GM12878 (cell line): ENCODE measurements at regions not wholly inside any gene's neighbourhood (a gene's known extent, or its start where the extent isn't known, plus 50 kb on each side); places are given as distances from the start of the nearest gene placed in this dataset.

Experiments used
- ATAC-seq: fragments of 200-7000 bp; cut with Tn5 transposase; 3 replicates; pipeline ENCODE4 v1.9.1; 2020; ENCODE audit warnings: mild to moderate bottlenecking, moderate library complexity
- BruUV-seq: library from RNA; stranded (reverse); fragments of 400-500 nt; replicated peaks from 2 replicates; lab custom pipeline; 2021; lab: Mats Ljungman, UMichigan
- CTCF ChIA-PET: fragments of 300-600 bp; sonication (Branson Sonifier 250); formaldehyde crosslinking; extraction: SDS; loops from one replicate; lab custom pipeline; 2021; ENCODE audit warnings: inconsistent platforms; lab: Yijun Ruan, JAX
- POLR2A ChIA-PET: fragments of 350-600 bp; formaldehyde crosslinking; extraction: SDS; loops from one replicate; lab custom pipeline; 2021; ENCODE audit warnings: inconsistent platforms; lab: Charles Lee
- RAD21 ChIA-PET: fragments of 300-600 bp; sonication (Branson Sonifier 250); formaldehyde crosslinking; loops from one replicate; lab custom pipeline; 2023; ENCODE audit warnings: antibody characterized with exemption; ENCODE audit not compliant: unreplicated experiment; lab: Charles Lee
- SMC1A ChIA-PET: fragments of 300-600 bp; sonication (Branson Sonifier 250); formaldehyde crosslinking; loops from one replicate; lab custom pipeline; 2023; ENCODE audit not compliant: unreplicated experiment, uncharacterized antibody; lab: Charles Lee
- DNase-seq: peaks from one replicate; pipeline ENCODE4 v3.0.0-alpha.2; 2011; ENCODE audit warnings: low read depth, low spot score
- FAIRE-seq: peaks from 3 replicates; lab custom pipeline; 2011; peaks lifted over from hg19 to GRCh38; lab: Jason Lieb, UNC
- H2AFZ ChIP-seq: 2 replicates; pipeline ENCODE4 v1.6.0; 2011; ENCODE audit warnings: low read depth, low read length, control low read depth; ENCODE audit not compliant: control insufficient read depth
- H3K27ac ChIP-seq: 2 replicates; pipeline ENCODE4 v1.5.1; 2011; ENCODE audit warnings: control low read depth; ENCODE audit not compliant: control insufficient read depth, insufficient read depth
- H3K27me3 ChIP-seq, 2 experiments: replicated peaks in 1 of 2; 2 replicates each; pipeline versions ENCODE4 v1.6.0 to v1.6.1; 2011; ENCODE audit warnings: low read length in 1 of 2; ENCODE audit not compliant: control insufficient read depth in 2 of 2, insufficient read depth in 2 of 2
- H3K36me3 ChIP-seq, 2 experiments: 2 replicates each; pipeline ENCODE4 v1.5.1; 2011; ENCODE audit warnings: low read length in 1 of 2; ENCODE audit not compliant: control insufficient read depth in 2 of 2, insufficient read depth in 2 of 2
- H3K4me1 ChIP-seq: 2 replicates; pipeline ENCODE4 v1.6.1; 2011; ENCODE audit warnings: mild to moderate bottlenecking, low read length, moderate library complexity, mixed read lengths; ENCODE audit not compliant: control insufficient read depth, insufficient read depth
- H3K4me2 ChIP-seq: 2 replicates; pipeline ENCODE4 v1.6.0; 2011; ENCODE audit warnings: control low read depth; ENCODE audit not compliant: control insufficient read depth, insufficient read depth
- H3K4me3 ChIP-seq: fragments of 200-600 bp; sonication (generic); 2 replicates; pipeline ENCODE4 v1.5.1; 2016
- H3K79me2 ChIP-seq: 2 replicates; pipeline ENCODE4 v1.6.0; 2011; ENCODE audit warnings: low read length; ENCODE audit not compliant: control insufficient read depth, insufficient read depth
- H3K9ac ChIP-seq: 2 replicates; pipeline ENCODE4 v1.8.0; 2011; ENCODE audit warnings: low read length, control low read depth, mixed read lengths; ENCODE audit not compliant: control insufficient read depth, insufficient read depth
- H3K9me3 ChIP-seq: replicated peaks from 3 replicates; pipeline ENCODE4 v1.5.1; 2011; ENCODE audit warnings: mild to moderate bottlenecking, low read length; ENCODE audit not compliant: control insufficient read depth, insufficient read depth
- H4K20me1 ChIP-seq: 2 replicates; pipeline ENCODE4 v1.6.0; 2011; ENCODE audit not compliant: control insufficient read depth, insufficient read depth
- BCL11A ChIP-seq: IDR thresholded peaks from 2 replicates; pipeline ENCODE4 v1.6.1; 2011; ENCODE audit warnings: low read depth, low read length
- BMI1 ChIP-seq: fragments of 450-650 bp; IDR thresholded peaks from 2 replicates; pipeline ENCODE4 v1.6.1; 2016; ENCODE audit warnings: mild to moderate bottlenecking, moderate library complexity, borderline replicate concordance
- BRCA1 ChIP-seq: IDR thresholded peaks from 2 replicates; pipeline ENCODE4 v1.6.1; 2011; ENCODE audit warnings: low read depth, low read length, improper control_type of control experiment
- CBX3 ChIP-seq: fragments of 200-600 bp; sonication (generic); IDR thresholded peaks from 2 replicates; pipeline ENCODE4 v1.6.1; 2016; ENCODE audit warnings: low read depth, borderline replicate concordance
- CBX5 ChIP-seq: sonication (generic); IDR thresholded peaks from 2 replicates; pipeline ENCODE4 v1.6.1; 2016; ENCODE audit warnings: low read depth, moderate library complexity, mild to moderate bottlenecking, inconsistent platforms
- CREB1 ChIP-seq: IDR thresholded peaks from 2 replicates; pipeline ENCODE4 v1.6.1; 2012; ENCODE audit warnings: low read depth, mild to moderate bottlenecking, inconsistent platforms
- EZH2 ChIP-seq: IDR thresholded peaks from 2 replicates; pipeline ENCODE4 v1.6.1; 2012; ENCODE audit warnings: low read depth, mild to moderate bottlenecking, control low read depth, inconsistent platforms, low read length, borderline replicate concordance; ENCODE audit not compliant: control insufficient read depth
- GATAD2B ChIP-seq: fragments of 450-650 bp; conservative IDR thresholded peaks from 2 replicates; pipeline ENCODE4 v1.6.1; 2017; ENCODE audit warnings: low read depth, mild to moderate bottlenecking, moderate library complexity
- HSF1 ChIP-seq: fragments of 150-350 bp; IDR thresholded peaks from 2 replicates; pipeline ENCODE4 v1.6.1; 2014; ENCODE audit warnings: mild to moderate bottlenecking, low read depth, low read length
- KAT2A ChIP-seq: conservative IDR thresholded peaks from 2 replicates; pipeline ENCODE4 v1.6.1; 2011; ENCODE audit warnings: low read depth, low read length; ENCODE audit not compliant: control insufficient read depth
- KLF5 ChIP-seq: fragments of 450-650 bp; IDR thresholded peaks from 2 replicates; pipeline ENCODE4 v1.6.1; 2014; ENCODE audit warnings: mild to moderate bottlenecking; ENCODE audit not compliant: partially characterized antibody
- MTA2 ChIP-seq: fragments of 450-650 bp; IDR thresholded peaks from 2 replicates; pipeline ENCODE4 v1.6.1; 2016; ENCODE audit warnings: low read depth, mild to moderate bottlenecking, moderate library complexity
- PAX8 ChIP-seq: fragments of 450-650 bp; IDR thresholded peaks from 2 replicates; pipeline ENCODE4 v1.6.1; 2017; ENCODE audit warnings: mild to moderate bottlenecking, moderate library complexity
- POLR2A ChIP-seq: IDR thresholded peaks from 2 replicates; pipeline ENCODE4 v1.6.1; 2011; ENCODE audit warnings: low read depth, mild to moderate bottlenecking, low read length
- POLR2AphosphoS2 ChIP-seq: IDR thresholded peaks from 2 replicates; pipeline ENCODE4 v1.6.1; 2011; ENCODE audit warnings: low read depth, mild to moderate bottlenecking, low read length, improper control_type of control experiment, moderate library complexity
- SMAD1 ChIP-seq: fragments of 450-650 bp; IDR thresholded peaks from 2 replicates; pipeline ENCODE4 v1.6.1; 2018; ENCODE audit warnings: mild to moderate bottlenecking, low read depth; ENCODE audit not compliant: partially characterized antibody
- SP1 ChIP-seq: IDR thresholded peaks from one replicate; pipeline ENCODE4 v1.6.1; 2011; ENCODE audit warnings: low read depth, low read length
- SREBF1 ChIP-seq: IDR thresholded peaks from 2 replicates; pipeline ENCODE4 v1.6.1; 2012; ENCODE audit warnings: mild to moderate bottlenecking, low read length
- WRNIP1 ChIP-seq: IDR thresholded peaks from 2 replicates; pipeline ENCODE4 v1.6.1; 2011; ENCODE audit warnings: low read depth, low read length, improper control_type of control experiment, borderline replicate concordance
- YY1 ChIP-seq: IDR thresholded peaks from 2 replicates; pipeline ENCODE4 v1.6.1; 2011; ENCODE audit warnings: low read depth, mild to moderate bottlenecking, low read length
- ZNF384 ChIP-seq: IDR thresholded peaks from 2 replicates; pipeline ENCODE4 v1.6.1; 2012; ENCODE audit warnings: low read depth, mild to moderate bottlenecking, low read length, improper control_type of control experiment, borderline replicate concordance
- ZZZ3 ChIP-seq: IDR thresholded peaks from 2 replicates; pipeline ENCODE4 v1.6.1; 2011; ENCODE audit warnings: low read depth; ENCODE audit not compliant: control insufficient read depth, insufficient read length
- WGBS: methylation state at CpG from one replicate; pipeline ENCODE4 v1.1.6; 2016; ENCODE audit warnings: low lambda C conversion rate; ENCODE audit not compliant: insufficient replicate concordance, insufficient coverage; ENCODE audit errors: missing lambda C conversion rate; 5-methylcytosine and 5-hydroxymethylcytosine counted together
- in situ Hi-C: fragments of 300-500 bp; cut with MboI; formaldehyde crosslinking; loops from 9 replicates; pipeline ENCODE4 v1.14.3; 2018; ENCODE audit warnings: mixed read lengths
- intact Hi-C: fragments of 100-400 bp; cut with micrococcal nuclease; formaldehyde crosslinking; loops from one replicate; pipeline ENCODE4 v1.14.2; 2022; ENCODE audit not compliant: unreplicated experiment

GRCh38 chr14:99093532-99094517 is 178.2 kb downstream of the BCL11B start:
- WGBS = 37% methylated on average over 17 of the region's 17 CpGs
- intact Hi-C loops = no loop called here
- CTCF ChIA-PET = no interaction called here

GRCh38 chr14:99094901-99095300 is 177.1 kb downstream of the BCL11B start:
- no peaks in the 10 kb centered on the region for H3K79me2 ChIP-seq
- H3K4me2 ChIP-seq = no peak overlapping the region
- no peaks in the 10 kb centered on the region for H3K36me3 ChIP-seq
- H3K4me3 ChIP-seq = no peak overlapping the region
- in situ Hi-C loops (no loop called here), intact Hi-C loops (no loop called here)
- POLR2A ChIA-PET = no interaction called here
- no peak overlapping the region for H2AFZ ChIP-seq
- H3K27me3 ChIP-seq = no peaks in the 10 kb centered on the region
- no peaks in the 10 kb centered on the region for H3K4me1 ChIP-seq
- H3K9me3 ChIP-seq = no peaks in the 10 kb centered on the region; the same call in 2 of the 3 replicates
- no TSS peak for BruUV-seq
- ATAC-seq (no peak), DNase-seq (no peak), FAIRE-seq (no peak)
- 60% methylated on average over 12 of the region's 12 CpGs for WGBS
- SMC1A ChIA-PET = no interaction called here
- CTCF ChIA-PET = interaction anchor here (0.6 kb wide), 1 partner anchor 139 kb away, joined by 3 read pairs; no protein-coding TSS in a partner anchor
- no peaks in the 10 kb centered on the region for H4K20me1 ChIP-seq
- RAD21 ChIA-PET = no interaction called here
- H3K27ac ChIP-seq = no peak overlapping the region
- H3K9ac ChIP-seq = no peak overlapping the region
- TF ChIP-seq ZNF384 = no peak
- no peak for TF ChIP-seq HSF1
- TF ChIP-seq BCL11A = no peak
- TF ChIP-seq WRNIP1 = no peak
- TF ChIP-seq YY1 = no peak
- no peak for TF ChIP-seq POLR2AphosphoS2
- TF ChIP-seq KLF5 = no peak
- TF ChIP-seq BMI1 = no peak
- TF ChIP-seq CREB1 = no peak
- TF ChIP-seq EZH2 = no peak
- TF ChIP-seq CBX5 = no peak
- TF ChIP-seq CBX3 = no peak
- no peak for TF ChIP-seq BRCA1
- no peak for TF ChIP-seq SREBF1

More at GRCh38 chr14:99093532-99094517, 178.2 kb downstream of the BCL11B start:
- DNase-seq = no peak
- Histone ChIP-seq H3K9ac (no peak overlapping the region), H2AFZ (no peak overlapping the region), H3K36me3 (no peaks in the 10 kb centered on the region), H3K79me2 (no peaks in the 10 kb centered on the region), H3K27ac (no peak overlapping the region), H4K20me1 (no peaks in the 10 kb centered on the region), H3K4me1 (no peaks in the 10 kb centered on the region), H3K9me3 (no peaks in the 10 kb centered on the region; the same call in 2 of the 3 replicates), H3K4me3 (no peak overlapping the region), H3K27me3 (no peaks in the 10 kb centered on the region), H3K4me2 (no peak overlapping the region)
- BruUV-seq = no TSS peak
- TF ChIP-seq GATAD2B (no peak), KAT2A (no peak), MTA2 (no peak), SMAD1 (no peak), PAX8 (no peak), POLR2A (no peak), SP1 (no peak), ZZZ3 (no peak)
- no peak for ATAC-seq
- no peak for FAIRE-seq
- ChIA-PET POLR2A (no interaction called here), RAD21 (no interaction called here), SMC1A (no interaction called here)
- in situ Hi-C loops = no loop called here
